ENCODE measurements at regions not wholly inside any gene's neighbourhood (a gene's known extent, or its start where the extent isn't known, plus 50 kb on each side); places are given as distances from the start of the nearest gene placed in this dataset.

GRCh38 chr10:28171468-28172222, 131.2 kb downstream of the MPP7 start:
- TF ChIP-seq CTCF (IDR thresholded peaks at IDR 0.05; ENCODE audit: insufficient read depth, low read length, severe bottlenecking), result no peak
- H3K27me3 ChIP-seq (ENCODE audit: control insufficient read depth, insufficient read depth, low read length), result no peaks in the 10 kb centered on the region
- DNase-seq (ENCODE audit: low read depth) (no peak), FAIRE-seq (no peak)
- no peaks in the 10 kb centered on the region for H3K36me3 ChIP-seq (ENCODE audit: control insufficient read depth, insufficient read depth, low read length)
- H3K4me3 ChIP-seq (ENCODE audit: low read depth, low read length), result no peak overlapping the region

GRCh38 chr10:28169525-28169924, 133.3 kb downstream of the MPP7 start:
- DNase-seq (ENCODE audit: low read depth) (no peak), FAIRE-seq (no peak)
- Histone ChIP-seq H3K4me3 (ENCODE audit: low read depth, low read length) (no peak overlapping the region), H3K27me3 (ENCODE audit: control insufficient read depth, insufficient read depth, low read length) (no peaks in the 10 kb centered on the region), H3K36me3 (ENCODE audit: control insufficient read depth, insufficient read depth, low read length) (no peaks in the 10 kb centered on the region)
- TF ChIP-seq CTCF (IDR thresholded peaks at IDR 0.05; ENCODE audit: insufficient read depth, low read length, severe bottlenecking), result no peak

GRCh38 chr10:28160866-28161405, 141.9 kb downstream of the MPP7 start:
- DNase-seq (ENCODE audit: low read depth) (no peak), FAIRE-seq (no peak)
- no peak for TF ChIP-seq CTCF (IDR thresholded peaks at IDR 0.05; ENCODE audit: insufficient read depth, low read length, severe bottlenecking)
- Histone ChIP-seq H3K4me3 (ENCODE audit: low read depth, low read length) (no peak overlapping the region), H3K27me3 (ENCODE audit: control insufficient read depth, insufficient read depth, low read length) (no peaks in the 10 kb centered on the region), H3K36me3 (ENCODE audit: control insufficient read depth, insufficient read depth, low read length) (no peaks in the 10 kb centered on the region)

GRCh38 chr10:28157379-28157778, 145.5 kb downstream of the MPP7 start:
- DNase-seq (ENCODE audit: low read depth) (no peak), FAIRE-seq (no peak)
- Histone ChIP-seq H3K4me3 (ENCODE audit: low read depth, low read length) (no peak overlapping the region), H3K36me3 (ENCODE audit: control insufficient read depth, insufficient read depth, low read length) (no peaks in the 10 kb centered on the region), H3K27me3 (ENCODE audit: control insufficient read depth, insufficient read depth, low read length) (no peaks in the 10 kb centered on the region)
- no peak for TF ChIP-seq CTCF (IDR thresholded peaks at IDR 0.05; ENCODE audit: insufficient read depth, low read length, severe bottlenecking)

- H3K27me3 ChIP-seq (ENCODE audit: control insufficient read depth, insufficient read depth, low read length), result no peaks in the 10 kb centered on the region
- H3K36me3 ChIP-seq (ENCODE audit: control insufficient read depth, insufficient read depth, low read length), result no peaks in the 10 kb centered on the region
- FAIRE-seq (no peak), DNase-seq (ENCODE audit: low read depth) (no peak)
- no peak overlapping the region for H3K4me3 ChIP-seq (ENCODE audit: low read depth, low read length)
- TF ChIP-seq CTCF (IDR thresholded peaks at IDR 0.05; ENCODE audit: insufficient read depth, low read length, severe bottlenecking), result no peak
These were observed 147.1 kb downstream of the MPP7 start for GRCh38 chr10:28155726-28156125.

GRCh38 chr10:28151636-28152035, 151.2 kb downstream of the MPP7 start:
- Histone ChIP-seq H3K4me3 (ENCODE audit: low read depth, low read length) (no peak overlapping the region), H3K27me3 (ENCODE audit: control insufficient read depth, insufficient read depth, low read length) (no peaks in the 10 kb centered on the region), H3K36me3 (ENCODE audit: control insufficient read depth, insufficient read depth, low read length) (no peaks in the 10 kb centered on the region)
- no peak for TF ChIP-seq CTCF (IDR thresholded peaks at IDR 0.05; ENCODE audit: insufficient read depth, low read length, severe bottlenecking)
- DNase-seq (ENCODE audit: low read depth) (no peak), FAIRE-seq (no peak)

Data from bronchial epithelial cell (primary cell).